GM12891 (cell line): ENCODE measurements at regions not wholly inside any gene's neighbourhood (a gene's known extent, or its start where the extent isn't known, plus 50 kb on each side); places are given as distances from the start of the nearest gene placed in this dataset.

Experiments
- PAX5 ChIP-seq: IDR thresholded peaks from 2 replicates; pipeline ENCODE4 v1.6.1; 2011; ENCODE audit warnings: low read length, moderate library complexity, mild to moderate bottlenecking; ENCODE audit not compliant: insufficient read depth, severe bottlenecking
- POLR2A ChIP-seq: IDR thresholded peaks from 2 replicates; pipeline ENCODE4 v1.6.1; 2011; ENCODE audit warnings: low read depth, low read length, control low read depth
- TAF1 ChIP-seq: IDR thresholded peaks from 2 replicates; pipeline ENCODE4 v1.6.1; 2011; ENCODE audit warnings: low read depth, low read length, control low read depth

- TF ChIP-seq POLR2A = no peak
- TF ChIP-seq PAX5 = no peak
- TF ChIP-seq TAF1 = no peak
Observed at GRCh38 chr3:5811016-5811415, 623.5 kb downstream of the EDEM1 start.
